Activated CD8-positive, alpha-beta T cell treated with anti-CD3 and anti-CD28 coated beads for 36 hours (primary cell): ENCODE measurements at regions not wholly inside any gene's neighbourhood (a gene's known extent, or its start where the extent isn't known, plus 50 kb on each side); places are given as distances from the start of the nearest gene placed in this dataset.

ENCODE experiments used
- ATAC-seq: fragments of 200-7000 bp; cut with Tn5 transposase; one replicate; pipeline ENCODE4 v1.10.0; 2021; ENCODE audit warnings: mild to moderate bottlenecking, moderate library complexity
- CTCF ChIA-PET: fragments of 350-600 bp; sonication (Branson Sonifier 250); formaldehyde crosslinking; loops from one replicate; lab custom pipeline; 2021; ENCODE audit warnings: antibody characterized with exemption; lab: Charles Lee
- POLR2A ChIA-PET: fragments of 350-600 bp; sonication (Branson Sonifier 250); formaldehyde crosslinking; loops from one replicate; lab custom pipeline; 2021; ENCODE audit warnings: antibody characterized with exemption; lab: Charles Lee
- DNase-seq: peaks from one replicate; pipeline ENCODE4 v3.0.0-alpha.2; 2020
- H3K27ac Mint-ChIP-seq: one replicate; pipeline ENCODE4 v1.8.0; 2021; ENCODE audit warnings: mild to moderate bottlenecking, mixed read lengths
- H3K27me3 Mint-ChIP-seq: one replicate; pipeline ENCODE4 v1.8.0; 2021; ENCODE audit warnings: mixed read lengths
- H3K36me3 Mint-ChIP-seq: one replicate; pipeline ENCODE4 v1.8.0; 2021; ENCODE audit warnings: low read depth, mixed read lengths
- H3K4me1 Mint-ChIP-seq: one replicate; pipeline ENCODE4 v1.8.0; 2021; ENCODE audit warnings: low read depth, mixed read lengths
- H3K4me3 Mint-ChIP-seq: one replicate; pipeline ENCODE4 v1.8.0; 2021; ENCODE audit warnings: mild to moderate bottlenecking, moderate library complexity, mixed read lengths
- H3K9me3 Mint-ChIP-seq: one replicate; pipeline ENCODE4 v1.8.0; 2021; ENCODE audit warnings: mixed read lengths
- CTCF ChIP-seq: fragments of 200-600 bp; IDR thresholded peaks from one replicate; pipeline ENCODE4 v1.8.0; 2022; ENCODE audit warnings: antibody characterized with exemption, mild to moderate bottlenecking
- intact Hi-C: fragments of 100-400 bp; cut with micrococcal nuclease; formaldehyde crosslinking; loops from one replicate; pipeline ENCODE4 v1.10.0; 2022

- CTCF ChIA-PET, result no interaction called here
- POLR2A ChIA-PET, result no interaction called here
- intact Hi-C loops, result no loop called here
- no peak overlapping the region for H3K27ac Mint-ChIP-seq
- no peak for ATAC-seq
- no peak for TF ChIP-seq CTCF
- H3K4me3 Mint-ChIP-seq, result no peak overlapping the region
- H3K4me1 Mint-ChIP-seq, result no peaks in the 10 kb centered on the region
- H3K27me3 Mint-ChIP-seq, result peaks cover 15% of the 10 kb centered on the region
- peaks cover 3% of the 10 kb centered on the region for H3K9me3 Mint-ChIP-seq
- DNase-seq, result no peak
- no peaks in the 10 kb centered on the region for H3K36me3 Mint-ChIP-seq
Measured at GRCh38 chr9:126275386-126276001, 51.1 kb upstream of the MVB12B start.

DNA sequence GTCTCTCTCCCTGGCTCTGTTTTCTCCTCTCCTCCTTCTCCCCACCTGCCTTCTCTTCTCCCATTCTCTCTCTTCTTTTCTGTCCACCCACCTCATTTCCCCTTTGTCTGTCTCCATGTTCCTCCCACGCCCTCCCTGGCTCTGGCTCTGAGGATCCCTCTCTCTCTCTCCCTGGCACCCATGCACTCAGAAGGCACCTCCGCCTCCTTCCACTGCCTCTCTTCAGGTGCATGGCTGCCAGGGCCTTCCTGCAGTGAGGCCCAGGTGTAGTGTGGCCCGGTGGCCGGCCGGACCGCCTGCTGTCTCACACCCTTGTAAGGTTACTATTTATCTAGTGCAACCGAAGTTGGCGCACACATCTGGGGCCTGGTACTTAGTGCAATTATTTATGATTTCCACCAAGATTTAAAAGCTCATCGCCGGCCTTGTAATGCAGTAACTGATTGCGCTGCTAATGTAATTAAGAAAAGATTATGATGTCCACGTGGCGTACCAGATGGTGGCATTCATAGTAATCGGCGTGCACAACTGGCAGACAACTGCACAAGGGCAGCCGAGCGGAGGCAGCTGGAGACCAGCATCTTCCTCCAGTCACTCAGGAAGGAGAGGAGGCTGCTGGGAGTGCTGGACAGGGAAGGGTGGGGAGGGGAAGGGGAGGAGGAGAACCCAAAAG is 50.4 kb upstream of the MVB12B start:
- H3K9me3 Mint-ChIP-seq, result peaks cover 3% of the 10 kb centered on the region

More for the DNA sequence above, 50.4 kb upstream of the MVB12B start:
- DNase-seq (no peak), ATAC-seq (no peak)
- intact Hi-C loops, result no loop called here
- no peaks in the 10 kb centered on the region for H3K36me3 Mint-ChIP-seq
- no peak for TF ChIP-seq CTCF
- peaks cover 15% of the 10 kb centered on the region for H3K27me3 Mint-ChIP-seq
- CTCF ChIA-PET, result interaction anchor here (0.8 kb wide), 1 partner anchor 17 kb away, joined by 3 read pairs; no protein-coding TSS in a partner anchor
- POLR2A ChIA-PET, result no interaction called here
- H3K4me1 Mint-ChIP-seq, result no peaks in the 10 kb centered on the region
- no peak overlapping the region for H3K27ac Mint-ChIP-seq
- H3K4me3 Mint-ChIP-seq, result no peak overlapping the region
